ENCODE measurements at regions not wholly inside any gene's neighbourhood (a gene's known extent, or its start where the extent isn't known, plus 50 kb on each side); places are given as distances from the start of the nearest gene placed in this dataset.

DNA sequence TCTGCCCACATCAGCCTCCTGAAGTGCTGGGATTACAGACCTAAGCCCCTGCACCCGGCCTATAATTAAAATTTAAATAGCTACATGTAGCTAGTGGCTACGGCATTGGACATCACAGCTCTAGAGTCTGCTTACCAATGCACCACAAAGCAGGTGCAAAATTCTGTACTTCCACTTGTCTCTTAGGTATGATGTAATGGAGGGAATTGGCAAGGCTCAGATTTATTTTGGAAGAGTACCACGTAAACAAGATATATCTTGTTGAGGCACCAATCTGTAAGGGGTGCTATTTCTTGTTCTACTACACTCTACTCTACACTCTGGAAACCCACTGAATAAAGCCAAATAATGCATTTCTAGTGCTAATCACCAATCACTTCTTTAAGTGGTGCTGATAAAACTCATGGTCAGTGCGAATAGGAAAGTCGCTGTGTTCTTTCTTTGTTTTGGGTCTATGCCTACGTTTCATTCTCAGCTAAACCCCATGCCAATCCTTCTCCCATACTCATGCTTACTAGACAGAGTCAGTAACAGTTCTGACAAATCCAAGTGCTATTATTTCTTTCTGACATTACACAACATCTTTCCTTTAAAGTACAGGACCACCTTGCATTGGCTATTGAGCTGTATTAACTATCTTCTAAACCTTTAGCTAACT, 92.3 kb downstream of the GC start:
- no peak overlapping the region for H3K27ac ChIP-seq (ENCODE audit: low read depth, low read length, poor library complexity, severe bottlenecking)
- ChIA-PET POLR2A (ENCODE audit: low non-redundant PET) (no interaction called here), CTCF (no interaction called here)
- TF ChIP-seq, protein P1, sequence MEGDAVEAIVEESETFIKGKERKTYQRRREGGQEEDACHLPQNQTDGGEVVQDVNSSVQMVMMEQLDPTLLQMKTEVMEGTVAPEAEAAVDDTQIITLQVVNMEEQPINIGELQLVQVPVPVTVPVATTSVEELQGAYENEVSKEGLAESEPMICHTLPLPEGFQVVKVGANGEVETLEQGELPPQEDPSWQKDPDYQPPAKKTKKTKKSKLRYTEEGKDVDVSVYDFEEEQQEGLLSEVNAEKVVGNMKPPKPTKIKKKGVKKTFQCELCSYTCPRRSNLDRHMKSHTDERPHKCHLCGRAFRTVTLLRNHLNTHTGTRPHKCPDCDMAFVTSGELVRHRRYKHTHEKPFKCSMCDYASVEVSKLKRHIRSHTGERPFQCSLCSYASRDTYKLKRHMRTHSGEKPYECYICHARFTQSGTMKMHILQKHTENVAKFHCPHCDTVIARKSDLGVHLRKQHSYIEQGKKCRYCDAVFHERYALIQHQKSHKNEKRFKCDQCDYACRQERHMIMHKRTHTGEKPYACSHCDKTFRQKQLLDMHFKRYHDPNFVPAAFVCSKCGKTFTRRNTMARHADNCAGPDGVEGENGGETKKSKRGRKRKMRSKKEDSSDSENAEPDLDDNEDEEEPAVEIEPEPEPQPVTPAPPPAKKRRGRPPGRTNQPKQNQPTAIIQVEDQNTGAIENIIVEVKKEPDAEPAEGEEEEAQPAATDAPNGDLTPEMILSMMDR (conservative IDR thresholded peaks at IDR 0.05; ENCODE audit: low read depth, low read length) = no peak
- TF ChIP-seq EZH2 (IDR thresholded peaks at IDR 0.05; ENCODE audit: borderline replicate concordance, low read depth, low read length, poor library complexity, severe bottlenecking) = no peak
- intact Hi-C loops (cut with micrococcal nuclease; ENCODE audit: unreplicated experiment) = no loop called here
- no peaks in the 10 kb centered on the region for H3K27me3 ChIP-seq (replicated peaks; ENCODE audit: insufficient read depth, low read depth, low read length, poor library complexity)
- no peaks in the 10 kb centered on the region for H3K9me3 ChIP-seq (ENCODE audit: low read depth, low read length, poor library complexity, severe bottlenecking)
- H3K4me1 ChIP-seq (ENCODE audit: insufficient read depth, low read length, poor library complexity, severe bottlenecking) = no peaks in the 10 kb centered on the region
- no peak overlapping the region for H3K4me3 ChIP-seq (ENCODE audit: low read depth, low read length, poor library complexity, severe bottlenecking)
- H3K36me3 ChIP-seq (ENCODE audit: insufficient read depth, low read length, poor library complexity, severe bottlenecking) = no peaks in the 10 kb centered on the region
- no peak for DNase-seq (ENCODE audit: low spot score)
- BruUV-seq (replicated peaks) = no TSS peak

DNA sequence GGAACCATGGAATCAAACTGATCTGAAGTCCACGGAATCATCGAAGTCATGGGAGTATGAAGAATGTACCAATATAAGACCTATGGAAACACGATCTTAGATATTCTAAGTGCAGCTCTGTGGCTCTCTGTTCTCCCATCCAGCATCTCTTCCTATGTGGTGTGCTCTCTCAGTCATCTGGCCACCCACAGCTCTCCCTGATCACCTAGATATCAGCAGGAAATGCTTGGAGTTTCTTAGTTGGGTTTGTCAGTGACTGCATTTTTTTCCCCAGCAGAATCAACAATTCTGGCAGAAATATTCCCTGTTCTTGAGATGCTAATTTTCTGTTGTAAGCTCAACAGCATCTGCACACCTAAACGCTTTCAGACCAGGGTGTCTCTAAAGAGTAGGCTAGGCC, 94.1 kb downstream of the GC start:
- intact Hi-C loops (cut with micrococcal nuclease; ENCODE audit: unreplicated experiment) = no loop called here
- H3K27me3 ChIP-seq (replicated peaks; ENCODE audit: insufficient read depth, low read depth, low read length, poor library complexity) = no peaks in the 10 kb centered on the region
- no peaks in the 10 kb centered on the region for H3K36me3 ChIP-seq (ENCODE audit: insufficient read depth, low read length, poor library complexity, severe bottlenecking)
- POLR2A ChIA-PET (ENCODE audit: low non-redundant PET) = no interaction called here
- no peak overlapping the region for H3K27ac ChIP-seq (ENCODE audit: low read depth, low read length, poor library complexity, severe bottlenecking)
- no peaks in the 10 kb centered on the region for H3K4me1 ChIP-seq (ENCODE audit: insufficient read depth, low read length, poor library complexity, severe bottlenecking)
- H3K9me3 ChIP-seq (ENCODE audit: low read depth, low read length, poor library complexity, severe bottlenecking) = no peaks in the 10 kb centered on the region
- no peak overlapping the region for H3K4me3 ChIP-seq (ENCODE audit: low read depth, low read length, poor library complexity, severe bottlenecking)
- BruUV-seq (replicated peaks) = no TSS peak
- no peak for DNase-seq (ENCODE audit: low spot score)
- TF ChIP-seq, protein P1 (conservative IDR thresholded peaks at IDR 0.05; ENCODE audit: low read depth, low read length) = no peak
- TF ChIP-seq EZH2 (IDR thresholded peaks at IDR 0.05; ENCODE audit: borderline replicate concordance, low read depth, low read length, poor library complexity, severe bottlenecking) = no peak
- CTCF ChIA-PET = no interaction called here

DNA sequence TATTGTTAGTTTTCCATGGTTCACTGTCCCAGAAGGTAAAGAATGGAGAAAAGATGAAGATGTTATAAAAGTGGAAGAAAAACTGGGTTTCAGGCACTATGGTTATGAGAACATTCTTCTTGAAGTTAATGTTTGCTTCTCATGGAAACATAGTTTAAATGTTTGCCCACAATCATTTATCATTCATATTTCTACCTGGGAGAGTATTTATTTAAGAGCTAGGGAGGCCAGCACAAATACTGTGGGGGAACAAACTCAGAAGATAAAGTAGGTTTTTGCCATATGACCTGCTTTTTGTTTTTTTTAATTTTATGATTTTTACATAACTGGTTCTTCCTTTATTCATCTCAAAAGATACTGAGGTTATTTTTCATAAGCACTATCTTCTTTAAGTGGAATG, 96.8 kb downstream of the GC start:
- DNase-seq (ENCODE audit: low spot score) = no peak
- Histone ChIP-seq H3K9me3 (ENCODE audit: low read depth, low read length, poor library complexity, severe bottlenecking) (no peaks in the 10 kb centered on the region), H3K4me3 (ENCODE audit: low read depth, low read length, poor library complexity, severe bottlenecking) (no peak overlapping the region), H3K27me3 (replicated peaks; ENCODE audit: insufficient read depth, low read depth, low read length, poor library complexity) (no peaks in the 10 kb centered on the region), H3K4me1 (ENCODE audit: insufficient read depth, low read length, poor library complexity, severe bottlenecking) (no peaks in the 10 kb centered on the region), H3K27ac (ENCODE audit: low read depth, low read length, poor library complexity, severe bottlenecking) (no peak overlapping the region), H3K36me3 (ENCODE audit: insufficient read depth, low read length, poor library complexity, severe bottlenecking) (no peaks in the 10 kb centered on the region)
- intact Hi-C loops (cut with micrococcal nuclease; ENCODE audit: unreplicated experiment) = no loop called here
- POLR2A ChIA-PET (ENCODE audit: low non-redundant PET) = no interaction called here
- BruUV-seq (replicated peaks) = no TSS peak
- CTCF ChIA-PET = no interaction called here
- TF ChIP-seq, protein P1 (conservative IDR thresholded peaks at IDR 0.05; ENCODE audit: low read depth, low read length) = no peak
- TF ChIP-seq EZH2 (IDR thresholded peaks at IDR 0.05; ENCODE audit: borderline replicate concordance, low read depth, low read length, poor library complexity, severe bottlenecking) = no peak

Measured in A673 (cell line).